GM12878 (cell line): ENCODE measurements at regions not wholly inside any gene's neighbourhood (a gene's known extent, or its start where the extent isn't known, plus 50 kb on each side); places are given as distances from the start of the nearest gene placed in this dataset.

Experiments
- CHD1 ChIP-seq: IDR thresholded peaks from 2 replicates; pipeline ENCODE4 v1.6.1; 2012; ENCODE audit warnings: low read depth, low read length, improper control_type of control experiment
- TARDBP ChIP-seq: IDR thresholded peaks from 2 replicates; pipeline ENCODE4 v1.6.1; 2016; ENCODE audit warnings: borderline replicate concordance
- ZZZ3 ChIP-seq: IDR thresholded peaks from 2 replicates; pipeline ENCODE4 v1.6.1; 2011; ENCODE audit warnings: low read depth; ENCODE audit not compliant: control insufficient read depth, insufficient read length

DNA sequence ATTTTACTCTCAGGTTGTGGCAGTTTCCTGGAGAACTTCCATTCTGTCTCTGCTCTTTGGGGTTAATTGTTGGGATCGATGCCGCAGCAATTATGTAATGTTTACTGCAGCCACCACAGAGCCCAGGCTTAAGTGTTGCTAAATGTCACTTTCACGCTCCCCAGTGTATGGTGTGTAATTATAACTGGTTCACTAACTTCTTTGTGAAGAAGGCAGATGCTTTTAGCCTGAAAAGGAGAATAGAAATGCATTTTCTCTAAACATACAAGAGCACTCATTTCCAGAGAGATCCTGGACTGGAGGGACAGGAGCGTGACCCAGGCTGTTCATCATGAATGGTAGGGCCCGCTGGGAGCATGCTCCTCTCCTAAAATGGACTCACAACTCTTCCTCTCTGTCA, 132.2 kb upstream of the PLET1 start:
- no peak for TF ChIP-seq ZZZ3
- TF ChIP-seq TARDBP, result no peak
- TF ChIP-seq CHD1, result no peak
